ENCODE measurements at regions not wholly inside any gene's neighbourhood (a gene's known extent, or its start where the extent isn't known, plus 50 kb on each side); places are given as distances from the start of the nearest gene placed in this dataset.

DNA sequence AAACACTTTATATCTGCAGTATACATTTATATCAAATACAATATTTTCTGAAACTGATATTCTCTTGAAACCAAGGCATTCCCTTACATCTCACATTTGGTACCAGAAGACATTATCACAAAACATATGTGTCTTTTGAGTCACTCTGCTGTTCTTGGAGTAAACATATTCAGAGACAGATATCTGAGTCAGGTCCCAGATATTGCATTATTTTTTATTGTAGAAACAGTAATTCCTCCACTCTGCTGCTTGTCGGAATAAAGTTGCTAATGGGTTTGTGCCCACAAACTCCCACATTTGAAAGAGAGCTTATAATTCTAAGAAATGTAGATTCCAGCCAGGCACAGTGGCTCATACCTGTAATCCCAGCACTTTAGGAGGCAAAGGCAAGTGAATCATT is 261.1 kb upstream of the DAPK1 start:
- no peak for DNase-seq (ENCODE audit: low read depth in 4 of 4, low spot score in 2 of 4)

- no peak for DNase-seq (ENCODE audit: low read depth in 4 of 4, low spot score in 2 of 4)
These were observed 260.3 kb upstream of the DAPK1 start for GRCh38 chr9:87237336-87237735.

DNA sequence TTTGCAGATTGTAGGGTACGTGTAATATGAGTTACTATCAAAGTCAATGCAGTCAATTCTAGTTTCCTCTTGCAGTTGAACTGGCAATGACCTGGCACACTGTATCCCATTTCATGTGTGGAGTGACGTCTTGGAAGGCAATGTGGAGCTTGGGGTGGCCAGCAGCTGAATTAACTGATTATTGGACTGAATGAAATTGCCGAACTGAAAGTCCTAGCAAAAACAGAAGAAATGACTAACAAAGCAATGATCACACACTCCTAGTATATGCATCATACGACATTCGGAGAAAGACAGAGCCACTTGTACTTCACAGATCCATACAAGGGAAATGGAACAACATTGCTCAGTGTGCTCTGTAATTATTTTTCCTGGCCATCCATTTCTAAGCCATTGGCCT is 259.1 kb upstream of the DAPK1 start:
- no peak for DNase-seq (ENCODE audit: low read depth in 4 of 4, low spot score in 2 of 4)

DNA sequence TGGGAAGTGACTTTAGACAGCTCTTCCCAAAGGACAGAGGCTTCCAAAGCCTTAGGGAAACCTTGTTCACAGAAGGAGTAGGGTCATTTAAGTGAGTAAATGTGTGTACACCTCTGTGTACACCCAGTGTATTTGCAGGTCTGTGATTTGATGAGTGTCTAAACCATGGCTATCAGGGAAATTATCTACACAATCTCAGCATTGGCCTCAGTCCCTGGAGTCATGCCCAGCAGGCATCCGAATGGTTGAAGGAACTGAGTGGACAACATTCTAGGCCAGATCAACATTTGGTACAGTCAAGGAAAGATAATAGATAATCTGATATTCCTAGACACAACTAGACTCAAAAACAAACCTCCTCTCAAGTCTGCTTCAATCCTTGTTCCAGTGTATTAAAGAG is 258.4 kb upstream of the DAPK1 start:
- no peak for DNase-seq (ENCODE audit: low read depth in 4 of 4, low spot score in 2 of 4)

DNA sequence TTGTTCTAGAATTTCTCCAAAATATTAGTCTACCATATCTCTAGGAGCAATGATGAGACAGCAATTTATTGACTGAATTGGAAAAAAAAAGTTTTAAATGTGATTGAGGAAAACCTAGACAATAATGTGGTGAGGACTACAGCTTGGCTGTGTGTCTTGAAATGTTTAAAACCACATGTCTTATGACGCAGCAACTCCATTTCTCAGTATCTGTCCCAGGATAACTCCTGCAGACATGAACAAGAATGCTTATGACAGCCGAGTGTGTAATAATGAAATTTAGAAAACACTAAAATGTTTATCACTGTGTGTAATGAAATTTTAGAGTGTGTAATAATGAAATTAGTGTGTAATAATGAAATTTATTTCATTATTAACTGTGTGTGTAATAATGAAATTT is 254.1 kb upstream of the DAPK1 start:
- DNase-seq (ENCODE audit: low read depth in 4 of 4, low spot score in 2 of 4): no peak

GRCh38 chr9:87245271-87245670 is 252.4 kb upstream of the DAPK1 start:
- no peak for DNase-seq (ENCODE audit: low read depth in 4 of 4, low spot score in 2 of 4)

DNA sequence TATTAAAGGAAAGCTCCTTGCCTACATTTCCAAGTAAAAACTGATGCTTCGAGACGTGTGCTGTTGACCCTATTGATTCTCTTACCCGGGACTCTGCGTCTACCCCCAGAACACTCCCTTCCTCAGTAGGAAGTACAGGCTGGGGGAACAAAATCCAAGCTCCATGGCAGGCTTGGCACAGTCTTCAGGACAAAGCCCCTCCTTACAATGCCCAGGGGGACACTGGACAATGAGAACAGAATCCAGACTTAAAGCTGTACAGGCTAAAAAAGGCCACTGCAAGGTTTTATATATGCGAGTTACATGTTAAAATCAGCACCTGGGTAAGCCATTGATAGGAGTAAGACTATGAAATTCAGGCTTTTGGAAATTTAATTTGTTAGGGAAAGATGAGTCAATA is 250.6 kb upstream of the DAPK1 start:
- DNase-seq (ENCODE audit: low read depth in 4 of 4, low spot score in 2 of 4): no peak

DNA sequence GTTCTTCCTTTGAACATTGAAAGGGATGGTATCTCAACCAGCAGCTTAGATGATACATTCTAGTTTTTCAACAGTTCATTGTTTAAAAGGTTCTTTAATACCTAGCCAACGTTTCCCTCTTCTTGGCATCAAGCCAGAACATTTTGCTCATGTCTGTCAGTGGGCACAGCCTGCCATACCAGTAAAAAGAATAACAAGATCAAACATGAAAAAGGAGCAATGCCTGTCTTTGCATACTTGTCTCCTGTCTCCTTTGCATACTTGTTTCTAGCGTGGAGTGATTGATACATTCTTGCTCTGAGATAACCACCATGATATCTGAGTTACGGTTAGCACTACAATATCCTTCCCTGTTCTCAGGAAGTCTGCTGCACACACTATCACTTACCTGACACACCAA is 248.6 kb upstream of the DAPK1 start:
- DNase-seq (ENCODE audit: low read depth in 4 of 4, low spot score in 2 of 4): no peak

DNA sequence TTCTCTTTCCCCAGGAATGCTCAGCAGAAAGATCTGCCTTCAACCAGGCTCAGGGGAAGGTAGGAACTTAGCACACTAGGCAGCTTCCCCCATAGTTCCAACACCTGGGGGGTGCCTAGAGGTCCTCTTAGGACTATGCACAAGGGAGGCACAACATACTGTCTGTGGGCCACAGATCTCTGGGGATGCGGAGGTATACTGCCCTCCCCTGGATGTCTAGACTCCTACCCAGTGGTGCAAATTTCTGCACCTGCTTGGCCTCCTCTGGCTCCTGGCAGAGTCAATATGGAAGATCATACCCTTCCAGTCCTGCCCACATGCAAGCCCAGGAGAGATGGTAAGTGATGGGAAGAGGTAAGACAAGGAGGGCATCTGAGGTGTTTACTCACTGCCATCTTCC is 247.5 kb upstream of the DAPK1 start:
- DNase-seq (ENCODE audit: low read depth in 4 of 4, low spot score in 2 of 4): no peak

- no peak for DNase-seq (ENCODE audit: low read depth in 4 of 4, low spot score in 2 of 4)
These were observed 242.1 kb upstream of the DAPK1 start for GRCh38 chr9:87255431-87256155.

DNA sequence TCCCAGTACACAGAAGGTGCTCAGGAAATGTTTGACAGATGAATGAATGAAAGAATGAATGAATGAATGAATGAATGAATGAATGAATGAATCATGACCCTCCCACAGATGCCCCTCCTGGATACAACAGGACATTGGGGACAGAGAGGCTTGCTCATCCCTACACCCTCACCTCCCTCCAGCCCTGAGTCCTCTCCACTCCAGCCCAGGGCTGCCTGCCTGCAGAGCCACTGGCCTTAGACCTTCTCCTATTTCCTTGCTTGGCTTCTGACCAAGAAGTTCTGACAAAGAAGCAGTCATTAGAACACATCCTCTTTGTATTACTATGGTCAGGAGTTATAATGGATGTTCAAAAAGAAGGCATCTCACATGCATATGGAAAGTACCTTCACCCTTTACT is 240.7 kb upstream of the DAPK1 start:
- no peak for DNase-seq (ENCODE audit: low read depth in 4 of 4, low spot score in 2 of 4)

GRCh38 chr9:87259543-87260518 is 237.8 kb upstream of the DAPK1 start:
- peak in 1 of 4 donors; percentile 31 for DNase-seq (ENCODE audit: low read depth in 4 of 4, low spot score in 2 of 4)

DNA sequence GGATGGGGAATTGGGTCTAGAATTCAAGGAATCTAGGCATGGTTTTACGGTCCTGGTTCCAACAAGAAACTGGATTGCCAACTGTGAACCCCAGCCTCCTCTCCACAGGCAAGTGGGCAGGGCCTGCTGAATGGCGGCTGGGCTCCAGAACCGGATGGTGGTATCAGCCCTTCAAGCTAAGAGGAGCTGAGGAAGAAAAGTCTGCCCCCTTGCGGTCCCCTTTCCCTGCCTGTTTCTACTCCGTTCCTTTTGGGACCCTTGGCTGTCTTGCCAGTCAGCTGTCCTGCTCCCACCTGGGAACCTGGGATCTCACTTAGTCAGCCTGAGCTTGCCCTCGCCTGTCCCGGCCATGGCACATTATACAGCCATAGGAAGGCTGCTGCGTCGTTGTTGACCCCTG is 234.4 kb upstream of the DAPK1 start:
- no peak for DNase-seq (ENCODE audit: low read depth in 4 of 4, low spot score in 2 of 4)

DNA sequence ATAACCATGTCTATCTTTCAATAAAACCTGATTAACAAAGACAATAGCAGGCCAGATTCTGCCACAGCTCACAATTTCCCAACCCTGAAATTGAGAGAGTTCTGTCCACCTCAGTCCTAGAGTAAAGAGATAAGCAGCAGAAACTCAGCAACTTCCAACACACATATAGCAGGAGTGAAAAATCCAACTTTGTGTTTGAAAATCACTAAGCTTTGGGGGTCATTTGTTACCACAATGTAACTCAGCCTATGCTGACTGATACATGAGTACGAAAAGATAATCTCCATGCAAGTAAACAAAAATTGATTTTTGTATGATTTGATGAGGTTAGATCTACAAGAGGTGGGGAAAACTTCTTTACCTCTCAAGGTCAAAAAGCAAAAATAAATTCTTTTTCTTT is 231.0 kb upstream of the DAPK1 start:
- no peak for DNase-seq (ENCODE audit: low read depth in 4 of 4, low spot score in 2 of 4)

GRCh38 chr9:87267251-87268070 is 230.2 kb upstream of the DAPK1 start:
- DNase-seq (ENCODE audit: low read depth in 4 of 4, low spot score in 2 of 4): no peak

DNA sequence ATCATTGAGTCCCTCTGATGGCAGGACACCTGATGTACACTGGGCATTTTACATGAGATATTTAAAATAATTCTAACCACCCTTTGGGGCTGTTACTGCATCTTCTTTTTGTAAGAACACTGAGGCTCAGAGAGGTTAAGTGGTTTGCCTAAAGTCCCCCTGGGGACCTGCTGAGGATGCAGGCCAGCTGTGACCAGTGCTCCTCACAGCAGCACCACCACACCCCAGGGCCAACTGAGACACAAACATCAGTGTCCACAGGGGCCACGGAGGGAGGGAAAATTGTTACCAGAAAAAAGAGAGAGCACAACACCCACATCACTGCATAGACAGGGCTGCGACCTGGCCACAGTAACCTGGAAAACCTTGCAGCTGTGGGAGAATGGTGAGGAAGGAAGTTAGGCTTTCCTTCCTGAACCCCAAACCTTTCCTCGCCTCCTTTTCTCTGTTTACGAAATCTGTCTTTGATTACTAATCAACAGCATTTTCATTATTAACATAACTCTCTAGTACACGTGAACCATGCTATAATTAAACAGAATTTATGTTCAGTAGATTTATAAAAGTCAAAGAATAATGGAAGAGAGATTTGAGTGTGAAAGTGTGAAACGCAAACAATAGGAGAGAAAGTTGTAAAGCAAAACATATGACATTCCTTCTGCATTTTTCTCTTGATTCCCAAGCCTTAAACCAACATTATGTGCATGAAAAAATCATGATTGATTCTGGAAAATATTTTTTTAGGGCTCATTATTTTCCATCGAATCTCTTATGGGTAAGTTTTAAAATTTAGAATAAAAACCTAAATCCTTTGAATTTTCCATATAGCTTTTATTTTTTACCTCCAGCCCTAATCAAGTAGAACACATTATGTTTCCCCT is 228.1 kb upstream of the DAPK1 start:
- DNase-seq (ENCODE audit: low read depth in 4 of 4, low spot score in 2 of 4): no peak

- DNase-seq (ENCODE audit: low read depth in 4 of 4, low spot score in 2 of 4): peak in 1 of 4 donors; percentile 27
These were observed 227.3 kb upstream of the DAPK1 start for GRCh38 chr9:87270221-87270847.

DNA sequence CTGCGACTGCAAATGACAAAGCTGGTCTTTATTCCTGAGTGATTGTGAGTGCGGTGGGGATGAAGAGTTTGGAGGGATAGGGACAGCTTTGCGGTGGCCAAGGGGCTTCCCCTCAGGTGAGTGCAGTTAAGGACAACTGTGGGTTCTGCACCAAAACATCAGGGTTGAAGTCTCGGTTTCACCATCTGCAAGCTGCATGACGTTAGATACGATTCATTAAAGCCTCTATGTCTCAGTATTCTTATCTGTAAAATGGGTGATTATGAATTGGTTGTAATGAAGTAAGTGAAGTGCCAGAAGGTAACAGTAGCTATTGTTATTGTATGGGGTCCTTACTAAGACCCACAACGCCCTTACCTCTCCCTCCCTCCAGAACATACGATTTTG is 226.8 kb upstream of the DAPK1 start:
- DNase-seq (ENCODE audit: low read depth in 4 of 4, low spot score in 2 of 4): no peak

- DNase-seq (ENCODE audit: low read depth in 4 of 4, low spot score in 2 of 4): no peak
These were observed 225.8 kb upstream of the DAPK1 start for GRCh38 chr9:87271696-87272477.
